T-helper 2 cell treated with Interferon-gamma antibody and Interleukin-4, amounts not matched to agents 100 ng/mL and 5 ng/mL, for 36 hours (primary cell): ENCODE measurements at regions not wholly inside any gene's neighbourhood (a gene's known extent, or its start where the extent isn't known, plus 50 kb on each side); places are given as distances from the start of the nearest gene placed in this dataset.

ENCODE experiments used
- intact Hi-C: fragments of 100-400 bp; cut with micrococcal nuclease; formaldehyde crosslinking; loops from one replicate; pipeline ENCODE4 v1.15.1; 2023

- intact Hi-C loops, result no loop called here
These were observed 622.7 kb downstream of the RAPGEF2 start for GRCh38 chr4:159725571-159725970.

GRCh38 chr4:159735281-159736207 lies 632.7 kb downstream of the RAPGEF2 start:
- intact Hi-C loops, result no loop called here

DNA sequence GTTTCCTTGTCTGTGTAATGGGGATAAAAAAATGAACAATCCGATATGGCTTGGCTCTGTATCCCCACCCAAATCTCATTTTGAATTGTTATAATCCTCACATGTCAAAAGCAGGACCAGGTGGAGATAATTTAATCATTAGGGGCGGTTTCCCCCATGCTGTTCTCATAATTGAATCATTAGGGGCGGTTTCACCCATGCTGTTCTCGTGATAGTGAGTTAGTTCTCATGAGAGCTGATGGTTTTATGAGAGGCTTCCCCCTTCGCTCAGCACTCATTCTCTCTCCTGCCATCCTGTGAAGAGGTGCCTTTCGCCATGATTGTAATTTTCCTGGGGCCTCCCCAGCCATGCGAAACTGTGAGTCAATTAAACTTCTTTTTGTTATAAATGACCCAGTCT lies 633.5 kb downstream of the RAPGEF2 start:
- intact Hi-C loops, result no loop called here

- intact Hi-C loops, result no loop called here
These were observed 641.1 kb downstream of the RAPGEF2 start for GRCh38 chr4:159743971-159744370.

GRCh38 chr4:159747983-159748382 lies 645.1 kb downstream of the RAPGEF2 start:
- intact Hi-C loops, result no loop called here

- intact Hi-C loops, result no loop called here
These were observed 646.1 kb downstream of the RAPGEF2 start for GRCh38 chr4:159748834-159749444.

DNA sequence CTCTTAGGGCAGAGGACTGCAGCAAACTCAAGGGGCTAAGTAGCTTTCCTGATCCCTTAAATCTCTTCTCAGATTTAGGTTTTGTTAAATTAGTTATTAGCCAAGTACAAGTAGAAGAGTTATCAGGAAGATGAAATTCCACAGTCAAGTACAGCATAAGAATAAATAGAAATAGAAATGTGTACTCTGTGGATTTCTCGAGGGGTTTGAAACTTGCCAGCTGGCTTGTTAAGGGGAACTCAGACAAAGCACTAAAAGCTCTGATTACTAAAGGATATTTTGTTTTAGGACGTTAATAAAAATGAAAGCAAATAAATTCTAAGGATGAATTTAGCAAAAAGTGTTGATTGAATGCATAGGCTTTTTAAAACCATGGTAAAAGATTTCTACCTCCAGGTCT lies 654.6 kb downstream of the RAPGEF2 start:
- intact Hi-C loops, result no loop called here

DNA sequence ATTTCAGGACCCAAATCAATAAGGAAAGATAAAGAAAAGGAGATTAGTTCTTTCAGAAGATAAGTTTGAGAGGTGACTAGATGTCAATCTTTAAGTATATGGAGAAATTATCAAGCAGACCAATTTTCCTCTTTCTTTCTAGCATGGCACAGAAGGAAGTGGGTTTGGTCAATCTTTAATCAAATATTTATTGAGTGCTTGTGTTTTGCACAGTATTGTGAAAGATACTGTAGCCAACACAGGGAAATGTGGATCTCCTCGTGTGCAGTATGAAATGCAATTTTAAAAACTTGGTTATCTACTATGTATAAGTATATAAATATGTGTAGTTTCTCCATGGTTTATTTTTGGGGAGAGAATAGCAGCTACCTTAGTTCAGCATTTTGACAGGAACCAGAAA lies 655.2 kb downstream of the RAPGEF2 start:
- intact Hi-C loops, result no loop called here

DNA sequence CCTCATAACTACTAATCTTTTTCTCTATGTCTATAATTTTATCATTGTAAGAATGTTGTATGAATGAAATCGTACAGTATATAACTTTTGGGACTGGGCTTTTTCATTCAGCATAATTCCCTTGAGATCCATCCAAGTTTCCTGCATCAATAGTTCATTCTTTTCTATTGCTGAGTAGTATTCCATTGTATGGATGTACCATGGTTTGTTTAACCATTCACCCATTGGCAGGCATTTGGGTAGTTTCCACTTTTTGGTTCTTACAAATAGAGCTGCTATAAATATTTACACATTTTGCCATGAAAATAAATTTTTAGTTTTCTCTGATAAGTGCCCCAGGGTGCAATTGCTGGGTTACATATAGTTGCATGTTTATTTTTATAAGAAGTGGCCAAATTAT lies 659.8 kb downstream of the RAPGEF2 start:
- intact Hi-C loops, result loop anchor here (5.0 kb wide), 1 partner anchor 275 kb away; no protein-coding TSS in a partner anchor

DNA sequence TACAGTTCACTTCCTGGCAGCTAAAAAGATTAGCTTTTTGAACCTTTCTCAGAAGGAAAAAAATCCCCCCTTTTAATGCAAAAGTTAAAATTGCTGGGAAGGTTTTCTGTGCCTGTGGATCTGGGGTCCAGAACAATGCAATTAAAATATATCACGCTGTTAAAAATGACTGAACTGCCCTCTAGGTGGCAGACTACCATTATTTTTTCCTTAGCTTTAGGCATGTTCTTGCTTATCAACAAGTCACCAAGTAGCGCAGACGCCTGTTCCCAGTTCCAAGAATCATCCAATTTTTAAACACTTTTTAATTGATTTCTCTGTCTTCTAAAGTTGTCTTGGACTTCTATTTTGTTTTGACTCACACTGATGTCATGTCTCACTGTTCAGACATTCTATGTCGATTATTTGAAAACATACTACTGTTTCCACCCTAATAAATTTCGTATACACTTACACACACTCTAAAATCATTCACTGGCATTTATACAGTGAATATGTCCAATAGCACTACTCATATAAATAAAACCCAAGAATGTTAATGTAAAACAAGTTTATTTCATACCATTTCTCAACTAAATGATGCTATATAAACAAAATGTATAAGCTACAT lies 661.6 kb downstream of the RAPGEF2 start:
- intact Hi-C loops, result loop anchor here (5.0 kb wide), 1 partner anchor 277 kb away; no protein-coding TSS in a partner anchor

DNA sequence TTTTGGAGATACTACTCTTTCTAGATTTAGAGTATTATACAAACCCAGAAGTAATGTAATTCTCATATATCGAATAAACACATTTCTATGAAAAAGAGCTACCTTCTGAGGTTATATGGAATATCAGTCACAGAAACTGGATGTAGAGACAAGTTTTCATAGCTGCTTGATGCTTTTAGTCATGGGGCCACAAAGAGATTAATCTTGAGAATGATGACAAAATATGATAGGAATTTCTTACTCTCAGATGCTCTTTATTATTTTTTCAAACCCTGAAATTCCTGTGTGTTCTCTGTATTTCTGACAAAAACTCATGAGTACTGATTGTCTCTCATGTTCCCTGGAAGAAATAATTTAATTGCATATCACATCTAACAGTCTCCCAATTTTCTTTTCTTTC lies 662.5 kb downstream of the RAPGEF2 start:
- intact Hi-C loops, result no loop called here

DNA sequence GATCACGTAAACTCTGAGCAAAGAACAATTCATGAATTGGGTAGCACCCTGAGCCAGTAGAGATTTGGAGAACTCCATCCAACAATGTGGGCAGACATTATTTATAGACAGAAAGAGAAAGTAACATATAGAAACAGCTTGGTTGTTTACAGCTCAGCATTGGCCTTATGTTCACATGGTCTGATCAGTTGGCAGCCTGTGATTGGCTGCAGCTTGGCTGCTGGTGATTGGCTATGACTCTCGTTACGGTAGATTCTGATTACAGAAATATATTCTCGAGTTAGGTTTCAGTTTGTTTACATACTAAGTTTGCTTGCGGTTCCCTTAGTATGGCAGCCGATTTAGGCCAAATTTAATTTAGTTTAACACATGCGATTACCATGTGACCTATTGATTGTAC lies 663.4 kb downstream of the RAPGEF2 start:
- intact Hi-C loops, result no loop called here

GRCh38 chr4:159767406-159767805 lies 664.5 kb downstream of the RAPGEF2 start:
- intact Hi-C loops, result no loop called here

- intact Hi-C loops, result no loop called here
These were observed 665.1 kb downstream of the RAPGEF2 start for GRCh38 chr4:159768016-159768415.

- intact Hi-C loops, result no loop called here
These were observed 667.5 kb downstream of the RAPGEF2 start for GRCh38 chr4:159770401-159770800.

DNA sequence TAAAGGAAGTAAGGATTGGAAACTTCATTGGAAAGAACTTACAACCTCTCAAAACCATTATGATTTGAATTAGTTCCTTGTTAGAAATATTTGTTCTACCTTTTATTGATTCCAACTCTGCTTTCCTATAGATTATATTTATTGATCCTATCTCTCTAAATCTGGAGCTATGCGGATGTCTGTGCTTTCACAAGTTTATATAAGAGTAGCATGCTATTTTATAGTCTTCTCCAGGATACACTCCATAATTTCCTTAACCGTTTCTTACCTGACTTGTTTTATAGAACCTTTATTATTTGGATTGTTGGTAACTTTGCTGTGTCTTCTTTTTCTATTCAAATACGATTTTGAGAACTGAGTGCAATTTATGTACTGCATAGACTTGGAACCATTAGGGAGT lies 668.1 kb downstream of the RAPGEF2 start:
- intact Hi-C loops, result no loop called here

GRCh38 chr4:159776961-159777360 lies 674.1 kb downstream of the RAPGEF2 start:
- intact Hi-C loops, result no loop called here

- intact Hi-C loops, result no loop called here
These were observed 674.8 kb downstream of the RAPGEF2 start for GRCh38 chr4:159777689-159778088.

- intact Hi-C loops, result no loop called here
These were observed 675.4 kb downstream of the RAPGEF2 start for GRCh38 chr4:159778298-159778697.

GRCh38 chr4:159779716-159780115 lies 676.8 kb downstream of the RAPGEF2 start:
- intact Hi-C loops, result no loop called here

- intact Hi-C loops, result no loop called here
These were observed 677.5 kb downstream of the RAPGEF2 start for GRCh38 chr4:159780196-159780922.

DNA sequence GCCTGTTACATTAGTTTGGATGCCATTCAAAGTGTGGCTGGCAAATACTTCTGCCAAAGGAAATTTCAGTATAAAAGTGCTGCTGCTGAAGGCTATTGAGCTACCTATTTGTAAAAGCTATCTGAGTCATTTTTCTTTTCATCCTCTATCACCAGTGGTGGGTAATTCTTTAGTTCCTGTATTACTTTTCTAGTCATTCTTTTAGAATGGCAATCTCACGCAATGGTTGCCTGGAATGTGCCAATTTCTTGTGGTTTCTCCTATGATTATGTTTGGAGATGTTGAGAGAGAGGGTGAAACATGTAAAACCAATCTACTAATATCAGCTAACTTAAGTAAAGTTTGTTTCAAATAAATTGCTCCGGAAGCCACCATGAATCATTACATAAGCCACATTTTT lies 685.0 kb downstream of the RAPGEF2 start:
- intact Hi-C loops, result no loop called here
